Kidney tubule cell (primary cell): ENCODE measurements at regions not wholly inside any gene's neighbourhood (a gene's known extent, or its start where the extent isn't known, plus 50 kb on each side); places are given as distances from the start of the nearest gene placed in this dataset.
A peak's percentile ranks its signal among the peaks of the same experiment; 100 is the strongest.

Source experiments
- DNase-seq: peaks from one replicate; pipeline ENCODE4 v3.0.0-alpha.2; 2018; ENCODE audit warnings: low spot score

DNA sequence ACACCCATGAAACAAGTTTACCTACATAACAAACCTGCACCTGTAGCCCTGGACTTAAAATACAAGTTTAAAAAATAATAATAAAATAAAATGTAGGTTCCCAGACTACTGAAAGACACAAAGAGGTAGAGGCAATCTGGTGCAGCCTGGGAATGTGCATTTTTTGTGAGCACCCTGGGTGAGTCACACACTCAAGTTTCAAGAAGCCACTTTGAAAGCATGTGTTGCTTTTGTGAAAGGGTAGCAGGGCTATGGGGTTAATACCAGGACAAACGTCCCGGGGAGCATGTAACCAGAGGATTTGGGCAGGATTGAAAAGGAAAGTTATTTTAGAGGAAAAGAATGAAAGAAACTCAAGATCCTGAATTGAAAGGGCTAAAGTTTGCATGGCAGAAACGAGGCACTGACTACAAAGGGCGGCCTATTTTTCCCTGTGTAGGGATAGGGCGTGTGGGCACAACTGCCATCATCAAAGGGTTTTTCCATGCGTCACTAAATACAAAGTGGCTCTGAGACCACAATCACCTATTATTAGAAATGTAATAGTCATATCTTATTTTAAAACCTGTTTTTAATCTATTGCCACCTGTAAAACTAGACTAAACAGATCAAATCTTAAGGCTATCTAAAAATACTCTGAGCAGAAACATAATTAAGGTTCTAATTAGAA lies 314.9 kb downstream of the COG6 start:
- no peak for DNase-seq

DNA sequence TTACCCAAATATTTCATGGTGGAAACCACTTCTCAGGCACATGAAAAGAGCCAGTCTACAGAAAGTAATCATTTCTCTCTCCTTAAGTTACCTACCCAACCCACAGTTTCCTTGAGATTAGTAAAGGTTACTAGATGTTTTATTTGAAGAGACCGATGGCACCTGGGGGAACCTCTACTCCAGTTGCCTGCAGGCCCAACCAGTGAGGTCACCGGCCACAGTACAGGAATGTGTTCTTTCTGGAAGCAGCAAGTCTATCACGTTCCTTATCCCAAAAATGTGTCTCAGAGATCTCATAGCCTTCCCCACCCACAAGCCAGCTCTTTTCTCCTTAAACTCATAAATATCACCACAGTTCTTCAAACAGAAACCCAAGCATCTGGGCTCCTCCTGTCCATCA lies 316.1 kb downstream of the COG6 start:
- DNase-seq, result no peak

DNA sequence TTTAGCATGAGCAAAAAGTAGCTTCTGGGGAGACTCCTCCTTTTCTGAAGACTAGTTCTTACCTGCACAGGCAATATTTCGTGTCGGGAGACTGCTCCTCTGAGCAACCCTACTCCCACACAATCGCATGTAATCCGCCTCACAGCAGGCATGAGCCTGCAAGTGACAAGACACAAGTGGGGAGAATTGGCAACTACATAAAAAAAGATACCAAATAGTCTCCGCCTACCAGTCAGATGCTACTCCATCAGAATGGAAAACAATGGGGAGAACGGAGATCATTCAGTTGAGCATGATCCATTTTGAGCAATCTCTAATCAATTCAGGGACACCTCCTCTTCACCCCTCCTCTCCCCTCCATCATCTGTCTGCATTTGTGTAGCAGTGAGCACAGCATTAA lies 321.0 kb downstream of the COG6 start:
- DNase-seq, result no peak

DNA sequence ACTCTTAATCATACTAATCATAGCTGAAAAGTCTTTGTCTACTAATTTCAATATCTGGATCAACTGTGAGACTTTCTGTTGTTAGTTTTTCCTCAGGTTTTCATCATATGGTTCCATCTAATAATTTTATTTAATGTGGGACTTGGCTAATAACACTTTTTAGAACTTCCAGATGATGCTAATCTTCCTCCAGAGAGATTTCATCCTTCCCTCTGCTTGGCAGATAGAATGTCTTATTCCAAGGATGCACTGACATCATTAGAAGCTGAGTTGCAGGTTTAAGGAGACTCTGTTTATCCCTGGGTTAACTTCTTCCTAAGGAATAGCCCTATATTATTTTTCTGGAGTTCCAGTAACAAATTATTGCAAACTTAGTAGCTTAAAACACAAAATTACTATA lies 325.6 kb downstream of the COG6 start:
- DNase-seq, result no peak

DNA sequence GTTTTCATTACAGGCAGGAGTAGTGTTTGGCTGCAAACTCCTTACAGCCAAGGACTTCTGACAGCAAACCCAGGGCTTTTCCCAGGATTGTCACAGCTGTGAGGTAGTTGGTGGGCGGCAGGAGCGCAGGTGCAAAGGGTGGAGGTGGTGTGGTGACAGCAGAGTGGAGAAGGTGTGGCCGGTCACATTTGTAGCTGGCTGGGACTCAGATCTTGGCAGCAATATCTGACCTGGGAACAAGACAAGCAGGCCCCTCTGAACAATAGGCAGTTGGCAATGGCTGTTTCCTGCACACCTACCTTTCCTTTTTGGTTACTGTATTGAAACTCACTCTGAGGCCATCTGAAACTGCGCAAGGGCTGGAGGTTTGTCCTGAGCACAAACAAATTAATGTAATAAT lies 327.3 kb downstream of the COG6 start:
- no peak for DNase-seq

DNA sequence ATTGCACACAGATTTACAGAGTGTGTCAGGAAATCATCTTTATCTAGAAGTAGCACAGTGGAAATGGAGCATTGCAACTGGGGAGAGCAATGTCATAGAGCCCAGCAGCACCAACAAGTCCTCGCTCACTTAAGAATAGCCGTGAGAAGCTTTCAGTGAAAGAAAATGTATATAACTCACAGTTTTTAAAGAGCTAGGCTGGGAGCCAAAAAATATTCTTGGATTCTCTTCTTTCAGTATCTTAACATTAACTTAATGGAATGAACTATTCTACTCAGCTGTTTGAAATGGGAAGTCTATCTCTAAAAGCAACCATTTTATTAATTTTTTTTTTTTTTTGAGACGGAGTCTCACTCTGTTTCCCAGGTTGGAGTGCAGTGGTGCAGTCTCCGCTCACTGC lies 329.6 kb downstream of the COG6 start:
- DNase-seq, result no peak

DNA sequence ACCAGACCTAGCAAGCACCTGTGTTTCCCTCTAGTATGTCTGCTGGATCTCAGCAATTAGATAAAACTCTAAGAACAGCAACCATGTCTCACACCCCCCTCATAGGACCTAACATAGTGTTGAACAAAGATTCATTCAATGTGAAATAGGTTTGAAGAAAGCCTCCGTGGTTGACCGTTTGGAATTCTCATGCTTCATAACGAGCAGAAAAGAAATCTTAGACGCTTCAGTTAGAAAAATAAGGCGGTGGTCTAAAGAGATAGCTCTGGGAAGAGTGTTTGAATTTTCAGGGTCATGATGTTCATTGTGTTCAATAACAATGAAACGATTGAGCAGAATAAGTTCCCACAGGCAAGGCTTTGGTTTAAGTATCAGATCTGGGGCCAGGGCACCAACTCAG lies 332.9 kb downstream of the COG6 start:
- DNase-seq, result no peak

DNA sequence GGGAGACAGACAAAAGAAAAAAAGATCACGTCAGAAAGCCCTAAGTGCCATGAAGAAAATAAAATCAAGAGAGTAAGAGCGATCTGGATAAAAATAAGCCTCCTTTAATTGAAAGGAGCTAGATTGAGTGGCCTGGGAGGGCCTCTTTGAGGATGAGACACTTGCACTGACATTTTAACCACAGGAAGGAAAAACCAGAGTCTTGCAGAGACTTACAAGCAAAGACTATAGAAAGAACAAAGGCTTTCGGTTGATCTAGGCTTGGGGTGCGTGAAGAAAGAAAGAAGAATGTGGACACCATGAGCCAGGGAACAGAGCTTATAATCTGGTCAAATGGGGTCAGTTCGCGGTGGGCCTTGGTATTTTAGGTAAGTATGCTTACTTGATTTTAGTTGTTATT lies 342.7 kb downstream of the COG6 start:
- no peak for DNase-seq

DNA sequence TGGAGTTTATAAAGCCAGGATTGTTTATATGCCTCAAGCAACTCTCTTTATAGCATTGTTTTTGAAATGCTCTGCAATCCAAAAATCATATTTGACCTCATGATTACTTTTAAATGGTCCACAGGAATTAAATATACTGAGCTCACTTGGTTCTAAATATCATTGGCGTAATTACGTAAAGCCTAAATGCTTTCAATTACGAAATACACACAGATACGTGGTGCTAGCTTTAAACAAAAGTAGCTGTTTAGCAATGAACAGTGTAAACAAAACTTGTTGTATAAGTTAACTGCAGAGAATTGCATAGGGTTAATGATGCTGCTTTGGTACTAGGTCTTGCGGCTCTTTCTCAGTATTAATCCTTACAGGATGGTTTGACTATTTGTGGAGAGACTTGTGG lies 346.6 kb downstream of the COG6 start:
- DNase-seq, result no peak

DNA sequence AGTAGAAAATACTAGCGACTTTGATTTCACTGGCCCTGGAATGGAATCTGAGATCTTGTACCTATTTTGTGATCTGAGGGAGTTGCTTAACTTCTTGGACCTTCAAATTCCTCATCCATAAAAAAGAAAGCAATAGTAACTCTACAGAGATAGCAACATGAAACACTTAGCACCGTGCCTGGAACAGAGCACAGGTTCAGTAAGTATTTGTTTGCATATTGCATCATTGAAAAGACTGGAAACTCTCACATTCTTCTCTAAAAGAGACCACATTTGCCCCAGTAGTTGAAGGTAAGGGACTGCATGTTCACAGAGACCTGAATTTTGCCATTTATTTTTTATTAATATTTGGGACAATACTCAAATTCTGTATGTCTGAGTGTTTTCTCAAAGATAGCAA lies 358.1 kb downstream of the COG6 start:
- DNase-seq, result no peak

DNA sequence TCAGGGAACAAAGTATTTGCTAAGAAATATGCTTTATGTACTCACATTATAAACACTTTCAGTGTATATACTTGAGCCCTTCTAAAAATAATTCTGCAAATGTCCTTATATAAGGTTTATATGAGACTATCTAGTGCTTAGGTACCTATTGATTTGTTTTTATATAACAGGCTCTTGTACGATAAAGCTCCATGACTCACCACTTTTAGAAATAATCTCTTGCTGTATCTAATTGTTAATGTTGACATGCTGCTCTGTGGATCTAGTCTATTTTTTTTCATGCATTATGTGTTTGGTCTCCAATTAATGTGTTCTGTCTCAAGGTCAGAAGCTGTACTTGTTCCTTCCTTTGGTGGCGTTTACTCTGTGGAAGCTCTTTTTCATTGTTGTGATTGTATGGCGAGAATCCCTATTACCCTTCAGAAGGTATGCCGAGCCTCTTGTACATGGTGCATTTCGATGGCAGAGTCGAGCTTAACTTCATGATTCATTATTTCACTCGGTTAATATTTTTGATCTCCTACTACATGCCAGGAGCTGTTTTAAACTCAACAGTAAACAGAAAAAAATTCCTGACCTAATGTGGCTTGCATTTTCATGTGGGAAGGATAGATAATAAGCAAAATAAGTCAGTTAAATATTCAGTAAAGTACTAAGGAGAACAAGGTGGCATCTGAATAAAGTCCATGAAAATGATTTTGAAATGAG lies 361.6 kb downstream of the COG6 start:
- no peak for DNase-seq

DNA sequence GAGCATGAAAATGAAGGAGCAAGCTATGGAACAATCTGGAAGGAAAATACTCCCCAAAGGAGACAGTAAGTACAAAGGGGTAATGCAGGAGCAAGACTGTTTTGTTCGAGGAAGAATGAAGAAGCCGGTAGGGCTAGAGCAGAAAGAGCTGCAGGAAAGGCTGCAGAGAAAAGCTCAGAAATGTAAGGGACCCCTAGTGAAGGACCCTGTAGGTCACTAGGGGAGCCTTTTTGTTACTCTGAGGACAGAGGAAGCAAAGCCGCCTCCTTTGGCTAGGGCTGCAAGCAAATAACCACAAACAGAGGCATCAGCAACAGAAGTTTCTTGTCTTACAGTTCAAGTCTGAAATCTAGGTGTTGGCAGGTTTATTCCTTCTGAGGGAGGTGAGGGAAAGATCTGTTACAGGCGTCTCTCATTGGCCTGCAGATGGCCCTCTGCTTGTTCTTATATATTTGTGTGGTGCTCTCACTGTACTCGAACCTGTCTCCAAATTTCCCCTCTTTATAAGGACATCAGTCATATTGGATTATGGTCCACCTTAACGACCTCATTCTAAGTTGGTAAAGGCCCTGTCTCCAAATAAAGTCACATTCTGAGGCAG lies 362.3 kb downstream of the COG6 start:
- no peak for DNase-seq

DNA sequence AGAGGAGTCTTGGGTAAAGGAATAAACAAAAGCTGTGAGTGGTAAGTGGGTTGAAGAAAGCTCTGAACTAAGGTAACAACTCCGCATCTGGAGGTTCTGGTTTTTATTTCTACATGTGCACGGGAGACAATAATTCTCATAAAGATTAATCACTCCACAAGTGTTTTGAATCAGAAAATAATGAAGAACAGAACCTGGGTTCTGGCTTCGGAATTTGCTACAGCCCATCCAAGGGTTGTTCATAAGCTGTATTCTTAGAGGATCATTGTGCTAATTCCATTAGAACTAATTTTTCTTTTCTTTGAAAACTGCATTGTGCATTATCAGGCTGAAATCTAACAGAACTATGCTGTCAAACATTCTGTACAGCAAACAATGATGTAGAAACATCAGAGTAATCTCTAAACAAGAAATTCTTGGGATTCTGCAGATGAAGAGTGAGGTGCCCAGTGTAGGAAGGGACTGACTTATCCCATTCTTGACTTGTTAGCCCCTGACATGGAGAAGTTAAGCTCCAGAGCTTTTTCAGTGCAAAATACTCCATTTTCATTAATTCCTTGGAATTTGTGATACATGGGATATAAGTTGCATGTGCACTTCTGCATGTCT lies 368.2 kb downstream of the COG6 start:
- DNase-seq, result no peak

DNA sequence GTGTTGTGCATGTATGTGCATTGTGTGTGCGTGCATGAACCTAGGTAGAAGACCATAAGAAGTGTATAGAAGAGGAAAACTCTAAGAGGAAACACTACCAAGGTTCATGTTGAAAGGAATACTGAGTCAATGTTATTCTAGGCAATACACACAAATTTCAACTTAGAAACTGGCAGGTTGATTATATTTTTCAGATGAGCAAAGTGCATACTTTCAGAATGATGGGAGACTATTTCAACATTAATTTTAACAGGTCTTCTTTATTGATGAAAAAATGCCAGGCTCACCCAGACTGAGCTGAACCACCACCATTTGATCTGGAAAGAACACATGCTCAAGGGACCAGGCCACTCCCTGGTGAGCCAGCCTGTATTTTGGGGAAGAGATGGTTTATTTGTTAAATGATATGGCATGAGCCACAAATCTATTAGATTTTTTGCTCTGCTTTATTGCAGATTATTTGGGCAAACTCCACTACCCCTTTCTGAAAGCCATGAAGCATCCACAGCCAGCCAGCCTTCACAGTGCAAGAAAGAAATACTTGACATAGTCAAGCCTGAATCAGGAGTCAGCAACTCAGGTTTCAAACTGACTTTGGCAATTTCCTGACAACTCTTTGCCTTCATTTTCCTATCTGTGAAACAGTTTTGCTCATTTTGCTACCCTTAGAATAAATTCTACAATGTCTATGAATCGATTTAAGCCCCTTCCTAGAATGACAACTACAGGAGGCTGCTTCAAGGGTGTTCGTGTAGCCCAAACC lies 368.9 kb downstream of the COG6 start:
- no peak for DNase-seq

DNA sequence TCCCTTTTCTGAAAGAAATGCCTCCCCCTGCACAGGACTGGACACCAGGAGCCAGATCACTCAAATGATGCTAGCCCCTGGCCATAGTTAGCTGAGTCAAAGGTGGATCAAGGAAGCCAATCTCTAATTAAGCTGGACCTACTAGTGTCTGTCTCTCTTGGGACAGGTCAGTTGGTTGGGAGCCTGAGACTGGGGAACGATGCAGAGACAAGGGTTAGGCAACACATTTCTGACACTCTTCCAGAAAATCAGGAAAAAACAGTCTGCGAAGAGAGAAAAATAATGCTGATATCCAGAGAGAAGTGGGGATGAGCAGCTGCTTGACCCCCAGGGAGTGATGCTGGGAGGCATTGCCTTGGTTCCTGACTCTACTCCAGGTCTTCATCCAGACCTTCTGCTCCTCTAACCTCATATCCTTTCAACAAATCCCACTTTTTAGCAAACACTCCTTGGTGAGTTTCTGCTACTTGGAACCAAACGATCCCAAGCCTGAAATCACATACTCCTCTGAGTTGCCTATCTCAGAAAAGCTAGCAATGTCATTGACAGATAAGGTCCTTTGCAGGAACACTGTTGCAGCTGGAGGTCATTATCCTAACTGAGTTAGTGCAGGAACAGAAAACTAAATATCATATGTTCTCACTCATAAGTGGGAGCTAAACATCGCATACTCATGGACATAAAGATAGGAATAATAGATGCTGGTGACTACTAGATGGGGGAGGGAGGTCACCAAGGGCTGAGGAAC lies 369.7 kb downstream of the COG6 start:
- no peak for DNase-seq

DNA sequence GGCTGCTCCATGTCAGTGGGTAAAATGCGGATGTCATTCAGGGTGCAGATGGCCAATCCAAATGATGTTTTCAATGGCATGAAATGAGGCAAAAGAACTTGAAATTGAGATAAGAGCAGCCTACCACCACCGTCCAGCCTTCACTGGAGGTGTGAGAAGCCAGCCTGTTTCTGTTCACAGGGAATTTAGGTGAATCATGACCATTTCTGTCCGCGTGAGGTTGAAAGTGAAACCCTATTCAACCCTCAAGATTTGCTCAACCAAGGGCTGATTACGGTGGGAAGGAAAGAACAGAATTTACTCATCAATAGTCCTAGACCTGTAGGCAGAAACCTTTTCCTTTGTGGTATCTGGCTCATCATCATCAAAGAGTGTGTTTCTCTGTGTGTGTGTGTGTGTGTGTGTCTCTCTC lies 370.7 kb downstream of the COG6 start:
- no peak for DNase-seq

DNA sequence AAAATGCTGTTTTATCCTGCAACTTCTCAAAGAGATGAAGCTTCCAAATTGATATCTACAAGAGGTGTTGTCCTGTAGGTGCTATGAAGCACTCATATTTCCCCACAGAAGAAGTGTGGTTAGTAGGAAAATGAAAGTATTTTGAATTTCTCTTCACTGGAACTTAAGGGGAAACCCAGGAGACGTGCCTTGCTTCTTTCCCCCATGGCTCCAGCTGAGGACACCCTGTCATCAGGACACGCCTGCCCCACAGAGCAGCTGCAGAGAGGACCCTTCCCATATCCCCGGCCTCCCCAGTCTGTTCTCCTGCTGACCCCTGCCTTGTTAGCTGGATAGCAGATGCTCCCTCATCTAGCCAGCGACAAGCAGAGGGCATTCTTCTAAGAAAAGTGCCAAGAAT lies 371.3 kb downstream of the COG6 start:
- DNase-seq, result no peak

DNA sequence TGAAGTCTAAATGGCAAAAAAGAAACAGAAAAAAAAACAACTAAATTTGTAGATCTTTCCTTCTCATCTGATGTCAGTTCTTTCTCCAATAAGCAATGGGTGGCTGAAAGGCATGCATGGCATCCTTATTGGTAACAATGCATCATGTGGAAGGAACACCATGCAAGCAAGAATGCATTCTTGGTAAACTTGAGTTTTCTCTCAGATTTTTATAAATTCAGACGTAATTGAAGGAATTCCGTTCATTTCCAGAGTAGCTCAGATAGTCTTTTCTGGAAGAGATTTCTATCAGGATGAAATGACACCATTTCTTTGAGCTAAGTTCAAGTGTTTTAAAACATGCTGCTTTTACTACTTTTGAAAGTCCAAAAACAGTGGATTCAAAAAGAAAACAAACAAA lies 373.0 kb downstream of the COG6 start:
- no peak for DNase-seq

DNA sequence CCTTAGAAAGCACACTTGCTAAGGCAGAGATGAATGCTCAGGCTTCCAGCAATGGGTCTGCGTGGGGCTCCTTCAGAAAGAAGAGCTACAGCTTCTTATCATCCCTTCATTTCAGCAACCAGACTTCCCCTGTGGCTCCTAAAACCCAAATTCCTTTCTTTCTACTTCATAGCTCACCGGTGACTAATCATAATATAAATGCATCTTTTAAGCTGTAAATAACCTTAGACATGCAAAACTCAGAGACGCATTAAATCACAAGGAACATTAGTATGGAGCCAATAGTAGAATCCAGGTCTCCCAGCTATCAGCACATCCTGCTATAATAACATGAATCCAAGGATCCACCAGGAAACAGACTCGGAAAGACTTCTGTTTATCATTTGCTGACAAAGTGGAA lies 375.6 kb downstream of the COG6 start:
- DNase-seq, result peak; percentile 9

DNA sequence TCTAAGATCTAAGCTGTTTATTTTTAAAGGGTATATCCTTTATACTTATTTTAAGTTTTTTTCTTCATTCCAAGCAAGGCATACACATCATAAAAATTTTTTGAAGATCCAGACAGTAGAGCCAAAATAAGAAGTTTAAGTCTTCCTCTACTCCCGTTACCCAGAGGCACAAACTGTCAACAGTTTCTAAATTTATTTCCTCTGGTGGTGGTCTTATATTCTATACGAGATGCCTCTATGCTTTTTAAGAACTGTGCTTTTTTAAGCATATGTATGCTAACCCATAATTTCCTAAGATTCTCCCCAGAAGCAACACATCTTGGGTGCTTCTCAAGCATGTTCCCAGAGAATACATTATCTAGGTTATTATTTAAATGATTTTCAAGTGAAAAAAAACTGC lies 383.6 kb downstream of the COG6 start:
- no peak for DNase-seq

DNA sequence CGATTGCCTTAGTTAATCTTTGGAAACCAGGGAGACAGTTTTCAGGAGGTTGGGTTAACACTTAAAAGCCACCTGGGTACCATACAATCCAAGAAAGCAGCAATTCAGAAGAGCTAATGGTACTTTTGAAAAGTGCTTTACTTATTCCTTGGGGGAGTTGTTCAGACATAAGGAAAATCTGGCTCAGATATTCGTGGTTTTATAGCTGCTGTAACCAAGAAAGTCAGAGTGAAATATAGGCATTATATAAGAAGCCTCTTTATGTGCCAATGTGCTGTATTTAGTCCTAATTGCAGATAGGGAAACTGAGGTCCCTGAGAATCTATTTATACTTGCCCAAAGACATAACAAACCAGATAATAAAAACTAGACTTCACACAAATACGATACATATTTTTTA lies 387.5 kb downstream of the COG6 start:
- DNase-seq, result no peak

DNA sequence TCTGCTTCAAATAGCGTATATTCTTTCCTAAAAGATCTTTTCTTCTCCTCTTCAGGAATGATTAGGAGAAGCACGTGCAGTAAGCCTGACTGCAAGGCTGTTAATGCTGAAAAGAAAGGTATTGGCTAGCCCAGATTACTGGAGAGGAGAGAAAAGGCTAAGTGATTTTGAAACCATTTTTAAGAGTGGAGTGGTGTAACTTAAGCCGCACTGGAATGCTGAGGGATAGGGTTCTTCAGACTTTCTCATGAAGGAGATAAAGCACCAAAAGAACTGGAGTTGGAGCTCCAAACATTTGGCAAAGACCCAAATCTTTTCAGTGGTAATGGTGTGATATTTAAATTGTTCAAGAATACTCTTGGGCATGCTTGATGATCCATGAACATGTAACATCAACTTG lies 388.3 kb downstream of the COG6 start:
- no peak for DNase-seq
